ENCODE measurements at regions not wholly inside any gene's neighbourhood (a gene's known extent, or its start where the extent isn't known, plus 50 kb on each side); places are given as distances from the start of the nearest gene placed in this dataset.

DNA sequence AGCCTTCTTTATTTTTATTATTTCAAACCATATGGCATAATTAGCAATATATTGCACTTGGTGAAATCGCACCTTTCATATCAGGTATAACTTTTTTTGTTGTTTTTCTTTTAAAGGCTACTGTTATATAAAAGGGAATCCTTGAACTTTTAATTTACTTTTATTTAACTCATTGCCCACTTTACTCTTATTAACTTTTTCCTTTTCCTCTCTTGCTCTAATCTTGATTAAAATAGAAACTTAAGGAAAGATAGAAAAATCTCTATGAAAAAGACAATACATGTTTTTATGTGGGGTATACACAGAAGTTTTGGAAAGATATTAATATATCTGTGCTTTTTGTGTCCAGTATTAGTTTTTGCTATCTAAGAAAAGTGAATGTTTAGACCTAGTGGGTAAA is 805.8 kb downstream of the USP25 start:
- Histone ChIP-seq H3K18ac (ENCODE audit: low read length) (no peak overlapping the region), H3K14ac (ENCODE audit: low read length) (no peak overlapping the region), H3K27ac (ENCODE audit: low read depth, low read length) (no peak overlapping the region), H4K8ac (ENCODE audit: low read depth, low read length) (no peak overlapping the region), H2AK5ac (ENCODE audit: low read length) (no peak overlapping the region), H3K36me3 (ENCODE audit: control insufficient read depth in 1 of 2, insufficient read depth in 2 of 2, low read length in 2 of 2) (no peaks in the 10 kb centered on the region), H3K9ac (ENCODE audit: low read length) (no peak overlapping the region), H3K4ac (ENCODE audit: low read depth, low read length) (no peak overlapping the region), H4K12ac (ENCODE audit: low read depth, low read length) (no peak overlapping the region), H2AFZ (ENCODE audit: insufficient read depth, low read length, poor library complexity) (no peak overlapping the region), H3K27me3 (ENCODE audit: insufficient read depth, low read length) (no peaks in the 10 kb centered on the region), H2BK120ac (ENCODE audit: insufficient read depth, low read length, poor library complexity) (no peak overlapping the region), H3K4me1 (ENCODE audit: control insufficient read depth in 1 of 2, insufficient read depth in 2 of 2, low read length in 2 of 2) (peaks cover 2% of the 10 kb centered on the region in 2 experiments), H4K91ac (ENCODE audit: low read depth, low read length) (no peak overlapping the region), H3K9me3 (ENCODE audit: insufficient read depth, low read depth, low read length) (no peaks in the 10 kb centered on the region), H3K4me2 (ENCODE audit: low read length) (no peak overlapping the region), H3K79me2 (ENCODE audit: control insufficient read depth, insufficient read depth, low read length, poor library complexity) (no peaks in the 10 kb centered on the region), H3K4me3 (ENCODE audit: low read depth, low read length) (no peak overlapping the region), H3K79me1 (ENCODE audit: low read length) (no peaks in the 10 kb centered on the region), H2BK12ac (ENCODE audit: low read length) (no peak overlapping the region), H2BK5ac (ENCODE audit: low read depth, low read length, poor library complexity) (no peak overlapping the region), H3K23ac (ENCODE audit: low read length) (no peak overlapping the region)
- no peak for DNase-seq
- no CpG with 5 or more reads among the region's 1 CpG for WGBS (ENCODE audit: extremely low coverage, insufficient coverage, insufficient read length)

DNA sequence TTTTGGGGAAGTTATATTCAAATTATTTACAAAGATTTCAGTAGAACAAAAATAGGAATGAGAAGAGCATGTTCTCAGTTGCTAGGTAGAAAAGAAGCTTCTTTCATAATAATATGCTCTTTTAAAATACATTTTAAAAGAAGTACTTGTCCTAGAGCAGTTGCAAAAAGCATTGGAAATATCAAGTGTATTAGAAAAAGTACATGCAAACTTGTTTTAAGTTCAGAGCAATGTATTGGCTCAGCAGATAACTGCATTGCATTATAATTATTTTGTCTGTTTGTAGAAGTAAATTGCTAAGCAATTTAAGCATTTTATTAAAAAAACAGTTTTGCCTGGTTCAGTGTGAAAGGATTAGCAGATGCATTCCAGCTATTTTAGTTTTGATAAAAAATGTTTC is 806.4 kb downstream of the USP25 start:
- Histone ChIP-seq H3K4me1 (ENCODE audit: control insufficient read depth in 1 of 2, insufficient read depth in 2 of 2, low read length in 2 of 2) (peaks cover 2% of the 10 kb centered on the region in 2 experiments), H3K79me2 (ENCODE audit: control insufficient read depth, insufficient read depth, low read length, poor library complexity) (no peaks in the 10 kb centered on the region), H3K79me1 (ENCODE audit: low read length) (no peaks in the 10 kb centered on the region), H3K4me2 (ENCODE audit: low read length) (no peak overlapping the region), H2AFZ (ENCODE audit: insufficient read depth, low read length, poor library complexity) (no peak overlapping the region), H3K9ac (ENCODE audit: low read length) (no peak overlapping the region), H3K27ac (ENCODE audit: low read depth, low read length) (no peak overlapping the region), H3K14ac (ENCODE audit: low read length) (no peak overlapping the region), H3K4ac (ENCODE audit: low read depth, low read length) (no peak overlapping the region), H4K91ac (ENCODE audit: low read depth, low read length) (no peak overlapping the region), H4K8ac (ENCODE audit: low read depth, low read length) (no peak overlapping the region), H3K4me3 (ENCODE audit: low read depth, low read length) (no peak overlapping the region), H2BK5ac (ENCODE audit: low read depth, low read length, poor library complexity) (no peak overlapping the region), H3K23ac (ENCODE audit: low read length) (no peak overlapping the region), H2AK5ac (ENCODE audit: low read length) (no peak overlapping the region), H3K9me3 (ENCODE audit: insufficient read depth, low read depth, low read length) (no peaks in the 10 kb centered on the region), H3K36me3 (ENCODE audit: control insufficient read depth in 1 of 2, insufficient read depth in 2 of 2, low read length in 2 of 2) (no peaks in the 10 kb centered on the region), H3K18ac (ENCODE audit: low read length) (no peak overlapping the region), H3K27me3 (ENCODE audit: insufficient read depth, low read length) (no peaks in the 10 kb centered on the region), H2BK120ac (ENCODE audit: insufficient read depth, low read length, poor library complexity) (no peak overlapping the region), H4K12ac (ENCODE audit: low read depth, low read length) (no peak overlapping the region), H2BK12ac (ENCODE audit: low read length) (no peak overlapping the region)
- no peak for DNase-seq

DNA sequence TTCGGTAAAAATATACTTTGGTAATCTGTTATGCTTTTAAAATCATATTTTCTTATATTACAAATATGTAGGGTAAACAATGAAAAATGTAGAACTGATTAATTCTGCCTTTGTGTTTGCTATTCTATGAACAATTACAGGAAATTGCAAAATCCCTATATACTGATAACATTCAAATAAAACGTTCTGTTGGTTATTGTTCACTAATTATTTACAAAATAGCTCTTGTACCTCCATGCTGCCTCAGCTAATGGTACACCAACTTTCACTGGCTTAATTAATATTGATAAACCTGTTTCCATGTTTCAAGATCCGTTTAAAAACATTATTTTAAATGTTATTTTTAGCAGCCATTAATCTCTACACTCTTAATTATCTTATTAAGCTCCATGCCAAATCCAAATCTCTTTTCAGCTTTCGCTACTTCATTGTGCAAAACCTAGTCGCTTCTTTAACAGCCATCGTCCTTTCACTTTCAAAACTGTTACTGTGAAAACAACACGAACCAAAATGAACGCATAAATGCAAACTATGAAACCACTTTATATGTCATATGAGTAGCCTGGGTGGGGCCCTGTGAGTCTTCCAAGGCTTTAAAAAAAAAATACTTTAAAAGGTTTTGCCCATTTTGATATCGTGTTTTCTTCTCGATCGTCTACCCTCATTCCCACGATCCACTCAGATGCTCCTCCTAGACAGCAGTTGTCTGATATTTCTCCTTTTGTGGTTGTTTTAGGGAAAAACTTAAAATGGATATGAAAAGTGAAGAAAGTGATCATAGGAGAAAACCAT is 807.1 kb downstream of the USP25 start:
- Histone ChIP-seq H3K9ac (ENCODE audit: low read length) (no peak overlapping the region), H3K9me3 (ENCODE audit: insufficient read depth, low read depth, low read length) (no peaks in the 10 kb centered on the region), H3K36me3 (ENCODE audit: control insufficient read depth in 1 of 2, insufficient read depth in 2 of 2, low read length in 2 of 2) (no peaks in the 10 kb centered on the region), H3K79me1 (ENCODE audit: low read length) (no peaks in the 10 kb centered on the region), H3K14ac (ENCODE audit: low read length) (no peak overlapping the region), H3K4me2 (ENCODE audit: low read length) (no peak overlapping the region), H2BK5ac (ENCODE audit: low read depth, low read length, poor library complexity) (no peak overlapping the region), H3K79me2 (ENCODE audit: control insufficient read depth, insufficient read depth, low read length, poor library complexity) (no peaks in the 10 kb centered on the region), H3K23ac (ENCODE audit: low read length) (no peak overlapping the region), H3K4me3 (ENCODE audit: low read depth, low read length) (no peak overlapping the region), H3K4me1 (ENCODE audit: control insufficient read depth in 1 of 2, insufficient read depth in 2 of 2, low read length in 2 of 2) (peaks cover 2% of the 10 kb centered on the region in 2 experiments), H3K27me3 (ENCODE audit: insufficient read depth, low read length) (no peaks in the 10 kb centered on the region), H2BK120ac (ENCODE audit: insufficient read depth, low read length, poor library complexity) (no peak overlapping the region), H3K18ac (ENCODE audit: low read length) (no peak overlapping the region), H2AFZ (ENCODE audit: insufficient read depth, low read length, poor library complexity) (no peak overlapping the region), H4K8ac (ENCODE audit: low read depth, low read length) (no peak overlapping the region), H4K12ac (ENCODE audit: low read depth, low read length) (no peak overlapping the region), H3K27ac (ENCODE audit: low read depth, low read length) (no peak overlapping the region), H3K4ac (ENCODE audit: low read depth, low read length) (no peak overlapping the region), H4K91ac (ENCODE audit: low read depth, low read length) (no peak overlapping the region), H2BK12ac (ENCODE audit: low read length) (no peak overlapping the region), H2AK5ac (ENCODE audit: low read length) (no peak overlapping the region)
- no peak for DNase-seq
- no CpG with 5 or more reads among the region's 12 CpGs for WGBS (ENCODE audit: extremely low coverage, insufficient coverage, insufficient read length)

DNA sequence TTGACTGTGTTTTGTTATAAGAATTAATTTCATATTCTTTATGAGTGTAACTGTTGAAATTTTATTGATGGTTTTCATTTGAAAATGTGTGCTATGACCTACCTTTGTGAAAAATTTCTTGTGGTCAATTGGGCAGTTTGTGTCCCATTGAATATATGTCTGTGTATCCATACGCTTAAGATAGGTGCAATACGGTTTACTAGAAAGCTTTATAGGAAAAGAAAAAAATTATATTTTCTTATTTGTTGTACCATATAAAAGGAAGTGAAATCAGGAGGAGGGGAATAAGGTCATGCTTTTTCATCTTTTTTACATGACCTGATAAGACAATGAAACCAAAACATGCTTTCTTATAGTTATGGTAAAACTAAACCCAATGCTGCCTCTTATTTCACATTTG is 807.7 kb downstream of the USP25 start:
- no peaks in the 10 kb centered on the region for H3K9me3 ChIP-seq (ENCODE audit: insufficient read depth, low read depth, low read length)
- no peak overlapping the region for H3K14ac ChIP-seq (ENCODE audit: low read length)
- no peaks in the 10 kb centered on the region for H3K79me2 ChIP-seq (ENCODE audit: control insufficient read depth, insufficient read depth, low read length, poor library complexity)
- no peak overlapping the region for H3K23ac ChIP-seq (ENCODE audit: low read length)
- H3K4ac ChIP-seq (ENCODE audit: low read depth, low read length) = no peak overlapping the region
- no peak overlapping the region for H3K4me3 ChIP-seq (ENCODE audit: low read depth, low read length)
- no peak for DNase-seq
- H3K18ac ChIP-seq (ENCODE audit: low read length) = no peak overlapping the region
- H3K27me3 ChIP-seq (ENCODE audit: insufficient read depth, low read length) = no peaks in the 10 kb centered on the region
- H4K91ac ChIP-seq (ENCODE audit: low read depth, low read length) = no peak overlapping the region
- no peak overlapping the region for H2BK120ac ChIP-seq (ENCODE audit: insufficient read depth, low read length, poor library complexity)
- H2AK5ac ChIP-seq (ENCODE audit: low read length) = no peak overlapping the region
- no peak overlapping the region for H2BK12ac ChIP-seq (ENCODE audit: low read length)
- no peak overlapping the region for H3K27ac ChIP-seq (ENCODE audit: low read depth, low read length)
- peaks cover 2% of the 10 kb centered on the region in 2 experiments for H3K4me1 ChIP-seq (ENCODE audit: control insufficient read depth in 1 of 2, insufficient read depth in 2 of 2, low read length in 2 of 2)
- no peaks in the 10 kb centered on the region for H3K79me1 ChIP-seq (ENCODE audit: low read length)
- no peak overlapping the region for H3K9ac ChIP-seq (ENCODE audit: low read length)
- no peak overlapping the region for H4K8ac ChIP-seq (ENCODE audit: low read depth, low read length)
- no peak overlapping the region for H3K4me2 ChIP-seq (ENCODE audit: low read length)
- H2BK5ac ChIP-seq (ENCODE audit: low read depth, low read length, poor library complexity) = no peak overlapping the region
- H4K12ac ChIP-seq (ENCODE audit: low read depth, low read length) = no peak overlapping the region
- WGBS (ENCODE audit: extremely low coverage, insufficient coverage, insufficient read length) = no CpG with 5 or more reads among the region's 2 CpGs
- no peaks in the 10 kb centered on the region for H3K36me3 ChIP-seq (ENCODE audit: control insufficient read depth in 1 of 2, insufficient read depth in 2 of 2, low read length in 2 of 2)
- no peak overlapping the region for H2AFZ ChIP-seq (ENCODE audit: insufficient read depth, low read length, poor library complexity)
